Liver (tissue), 8 donors: ENCODE measurements at regions not wholly inside any gene's neighbourhood (a gene's known extent, or its start where the extent isn't known, plus 50 kb on each side); places are given as distances from the start of the nearest gene placed in this dataset.

Experiments
- DNase-seq: peaks from one replicate; pipeline ENCODE4 v3.0.0-alpha.2; 2017; ENCODE audit warnings: low spot score
- H3K27ac ChIP-seq, 2 donors: one replicate each; pipeline ENCODE4 v1.7.0; 2013; ENCODE audit warnings: inconsistent platforms in 2 of 2, low read length in 2 of 2, control low read depth in 1 of 2, low read depth in 1 of 2, mild to moderate bottlenecking in 1 of 2
- H3K27me3 ChIP-seq, 4 donors: one replicate each; pipeline versions ENCODE4 v1.6.1 to v1.7.0; 2013; ENCODE audit warnings: low read length in 3 of 4, inconsistent platforms in 1 of 4, mild to moderate bottlenecking in 1 of 4, moderate library complexity in 1 of 4; ENCODE audit not compliant: control insufficient read depth in 4 of 4, insufficient read depth in 4 of 4
- H3K36me3 ChIP-seq, 4 donors: one replicate each; pipeline versions ENCODE4 v1.6.1 to v1.7.0; 2013; ENCODE audit warnings: low read length in 3 of 4, mild to moderate bottlenecking in 3 of 4, low read depth in 1 of 4, moderate library complexity in 1 of 4; ENCODE audit not compliant: control insufficient read depth in 4 of 4, insufficient read depth in 3 of 4
- H3K4me1 ChIP-seq, 4 donors: one replicate each; pipeline versions ENCODE4 v1.6.1 to v1.7.0; 2013; ENCODE audit warnings: low read length in 3 of 4, mild to moderate bottlenecking in 3 of 4, moderate library complexity in 1 of 4; ENCODE audit not compliant: control insufficient read depth in 4 of 4, insufficient read depth in 4 of 4
- H3K4me3 ChIP-seq, 3 donors: one replicate each; pipeline versions ENCODE4 v1.6.1 to v1.7.0; 2013; ENCODE audit warnings: low read length in 3 of 3, control low read depth in 1 of 3, low read depth in 1 of 3, mild to moderate bottlenecking in 1 of 3
- H3K9ac ChIP-seq, 2 donors: one replicate each; pipeline ENCODE4 v1.7.0; 2013; ENCODE audit warnings: low read length in 2 of 2, mild to moderate bottlenecking in 2 of 2, moderate library complexity in 2 of 2, control low read depth in 1 of 2, low read depth in 1 of 2
- H3K9me3 ChIP-seq, 4 donors: one replicate each; pipeline versions ENCODE4 v1.6.1 to v1.7.0; 2013; ENCODE audit warnings: low read length in 3 of 4; ENCODE audit not compliant: control insufficient read depth in 4 of 4
- EGR1 ChIP-seq, 2 donors: IDR thresholded peaks; 2 replicates each; pipeline ENCODE4 v1.6.1; 2016 to 2018; ENCODE audit warnings: antibody characterized with exemption in 2 of 2, low read depth in 2 of 2
- FOXA1 ChIP-seq: IDR thresholded peaks from 2 replicates; pipeline ENCODE4 v1.6.1; 2016; ENCODE audit warnings: antibody characterized with exemption
- GABPA ChIP-seq, 2 donors: IDR thresholded peaks in 1 of 2; conservative IDR thresholded peaks in 1 of 2; 2 replicates each; pipeline ENCODE4 v1.6.1; 2016; ENCODE audit warnings: antibody characterized with exemption in 2 of 2, mild to moderate bottlenecking in 1 of 2, moderate library complexity in 1 of 2
- HNF4A ChIP-seq, 2 donors: conservative IDR thresholded peaks; 2 replicates each; pipeline ENCODE4 v1.6.1; 2016; ENCODE audit warnings: antibody characterized with exemption in 2 of 2, mild to moderate bottlenecking in 2 of 2
- HNF4G ChIP-seq: IDR thresholded peaks from 2 replicates; pipeline ENCODE4 v1.6.1; 2016; ENCODE audit warnings: antibody characterized with exemption
- JUND ChIP-seq, 2 donors: IDR thresholded peaks; 2 replicates each; pipeline ENCODE4 v1.6.1; 2016; ENCODE audit warnings: antibody characterized with exemption in 2 of 2
- NR2F2 ChIP-seq: IDR thresholded peaks from 2 replicates; pipeline ENCODE4 v1.6.1; 2016; ENCODE audit warnings: antibody characterized with exemption
- RAD21 ChIP-seq, 2 donors: IDR thresholded peaks; 2 replicates each; pipeline ENCODE4 v1.6.1; 2016; ENCODE audit warnings: antibody characterized with exemption in 2 of 2, mild to moderate bottlenecking in 2 of 2
- REST ChIP-seq: IDR thresholded peaks from 2 replicates; pipeline ENCODE4 v1.6.1; 2016; ENCODE audit warnings: antibody characterized with exemption, mild to moderate bottlenecking
- RXRA ChIP-seq, 2 donors: IDR thresholded peaks; 2 replicates each; pipeline ENCODE4 v1.6.1; 2017 to 2018; ENCODE audit warnings: antibody characterized with exemption in 2 of 2, mild to moderate bottlenecking in 1 of 2
- SP1 ChIP-seq: IDR thresholded peaks from 2 replicates; pipeline ENCODE4 v1.6.1; 2018; ENCODE audit warnings: antibody characterized with exemption, mild to moderate bottlenecking
- TAF1 ChIP-seq: conservative IDR thresholded peaks from 2 replicates; pipeline ENCODE4 v1.6.1; 2016; ENCODE audit warnings: antibody characterized with exemption, mild to moderate bottlenecking
- YY1 ChIP-seq: IDR thresholded peaks from 2 replicates; pipeline ENCODE4 v1.6.1; 2016; ENCODE audit warnings: antibody characterized with exemption, mild to moderate bottlenecking
- ZBTB33 ChIP-seq: IDR thresholded peaks from 2 replicates; pipeline ENCODE4 v1.6.1; 2016; ENCODE audit warnings: antibody characterized with exemption
- WGBS: extraction: QIAGEN DNeasy Blood & Tissue Kit; methylation state at CpG from one replicate; pipeline ENCODE4 v1.1.7; 2013; 5-methylcytosine and 5-hydroxymethylcytosine counted together
- TF ChIP-seq, protein P1 (sequence below): IDR thresholded peaks from 2 replicates; pipeline ENCODE4 v1.6.1; 2016; ENCODE audit warnings: antibody characterized with exemption
- TF ChIP-seq, protein P2 (sequence below): fragments of 150-350 bp; IDR thresholded peaks from 2 replicates; pipeline ENCODE4 v1.5.1; 2017; ENCODE audit warnings: improper control_type of control experiment, low read depth, low read length; ENCODE audit not compliant: missing input control
- TF ChIP-seq, protein P3 (sequence below): IDR thresholded peaks from 2 replicates; pipeline ENCODE4 v1.6.1; 2016; ENCODE audit warnings: antibody characterized with exemption
- donor health status: healthy.
- donor health status: healthy.
- donor health status: healthy.
- donor health status: healthy.
- donor health status: healthy.

GRCh38 chr20:57876163-57876562 is 166.3 kb upstream of the PMEPA1 start:
- 81% methylated on average over 4 of the region's 4 CpGs for WGBS
- Histone ChIP-seq H3K4me1 (no peaks in the 10 kb centered on the region), H3K4me3 (no peak overlapping the region), H3K27ac (no peak overlapping the region), H3K9ac (no peak overlapping the region), H3K36me3 (no peaks in the 10 kb centered on the region), H3K9me3 (no peaks in the 10 kb centered on the region), H3K27me3 (peaks cover 0 to 11% (median 3%) of the 10 kb centered on the region in 4 donors)
- no peak for DNase-seq
- TF ChIP-seq YY1 (no peak), GABPA (IDR thresholded peaks at IDR 0.05 in 1 of 2, conservative IDR thresholded peaks at IDR 0.05 in 1 of 2) (no peak), FOXA1 (no peak), NR2F2 (no peak), HNF4A (conservative IDR thresholded peaks at IDR 0.05) (no peak), SP1 (no peak), HNF4G (no peak)
- TF ChIP-seq, protein P1, sequence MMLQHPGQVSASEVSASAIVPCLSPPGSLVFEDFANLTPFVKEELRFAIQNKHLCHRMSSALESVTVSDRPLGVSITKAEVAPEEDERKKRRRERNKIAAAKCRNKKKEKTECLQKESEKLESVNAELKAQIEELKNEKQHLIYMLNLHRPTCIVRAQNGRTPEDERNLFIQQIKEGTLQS = no peak

GRCh38 chr20:57874141-57874540 is 164.3 kb upstream of the PMEPA1 start:
- H3K9ac ChIP-seq = no peak overlapping the region
- DNase-seq = no peak
- H3K36me3 ChIP-seq = no peaks in the 10 kb centered on the region
- no peak overlapping the region for H3K27ac ChIP-seq
- TF ChIP-seq, protein P1 = no peak
- TF ChIP-seq HNF4G = no peak
- no peak for TF ChIP-seq YY1
- TF ChIP-seq, protein P2, sequence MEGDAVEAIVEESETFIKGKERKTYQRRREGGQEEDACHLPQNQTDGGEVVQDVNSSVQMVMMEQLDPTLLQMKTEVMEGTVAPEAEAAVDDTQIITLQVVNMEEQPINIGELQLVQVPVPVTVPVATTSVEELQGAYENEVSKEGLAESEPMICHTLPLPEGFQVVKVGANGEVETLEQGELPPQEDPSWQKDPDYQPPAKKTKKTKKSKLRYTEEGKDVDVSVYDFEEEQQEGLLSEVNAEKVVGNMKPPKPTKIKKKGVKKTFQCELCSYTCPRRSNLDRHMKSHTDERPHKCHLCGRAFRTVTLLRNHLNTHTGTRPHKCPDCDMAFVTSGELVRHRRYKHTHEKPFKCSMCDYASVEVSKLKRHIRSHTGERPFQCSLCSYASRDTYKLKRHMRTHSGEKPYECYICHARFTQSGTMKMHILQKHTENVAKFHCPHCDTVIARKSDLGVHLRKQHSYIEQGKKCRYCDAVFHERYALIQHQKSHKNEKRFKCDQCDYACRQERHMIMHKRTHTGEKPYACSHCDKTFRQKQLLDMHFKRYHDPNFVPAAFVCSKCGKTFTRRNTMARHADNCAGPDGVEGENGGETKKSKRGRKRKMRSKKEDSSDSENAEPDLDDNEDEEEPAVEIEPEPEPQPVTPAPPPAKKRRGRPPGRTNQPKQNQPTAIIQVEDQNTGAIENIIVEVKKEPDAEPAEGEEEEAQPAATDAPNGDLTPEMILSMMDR = no peak
- TF ChIP-seq RXRA (IDR thresholded peaks at IDR 0.05) = no peak
- no peak for TF ChIP-seq NR2F2
- TF ChIP-seq HNF4A (conservative IDR thresholded peaks at IDR 0.05) = no peak
- no peak for TF ChIP-seq ZBTB33
- no peak for TF ChIP-seq JUND (IDR thresholded peaks at IDR 0.05)
- TF ChIP-seq TAF1 = no peak
- no peak for TF ChIP-seq GABPA (IDR thresholded peaks at IDR 0.05 in 1 of 2, conservative IDR thresholded peaks at IDR 0.05 in 1 of 2)
- TF ChIP-seq, protein P3, sequence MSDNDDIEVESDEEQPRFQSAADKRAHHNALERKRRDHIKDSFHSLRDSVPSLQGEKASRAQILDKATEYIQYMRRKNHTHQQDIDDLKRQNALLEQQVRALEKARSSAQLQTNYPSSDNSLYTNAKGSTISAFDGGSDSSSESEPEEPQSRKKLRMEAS = no peak
- no peak for TF ChIP-seq EGR1 (IDR thresholded peaks at IDR 0.05; ENCODE audit: low read depth in 2 of 2)
- no peak for TF ChIP-seq FOXA1
- no peak for TF ChIP-seq REST
- TF ChIP-seq RAD21 (IDR thresholded peaks at IDR 0.05) = no peak
- no peak overlapping the region for H3K4me3 ChIP-seq
- no peaks in the 10 kb centered on the region for H3K4me1 ChIP-seq
- H3K9me3 ChIP-seq = no peaks in the 10 kb centered on the region
- 93% methylated on average over 7 of the region's 7 CpGs for WGBS
- H3K27me3 ChIP-seq = peaks cover 0 to 12% (median 3%) of the 10 kb centered on the region in 4 donors
